Neutrophil (primary cell): ENCODE measurements at regions not wholly inside any gene's neighbourhood (a gene's known extent, or its start where the extent isn't known, plus 50 kb on each side); places are given as distances from the start of the nearest gene placed in this dataset.
A peak's percentile ranks its signal among the peaks of the same experiment; 100 is the strongest.

Source experiments
- H3K27ac ChIP-seq: fragments of 200-600 bp; sonication (generic); 2 replicates; pipeline ENCODE4 v1.5.1; 2016; ENCODE audit warnings: mild to moderate bottlenecking, moderate library complexity
- H3K27me3 ChIP-seq: fragments of 200-600 bp; sonication (generic); 2 replicates; pipeline ENCODE4 v1.6.0; 2016; ENCODE audit warnings: mild to moderate bottlenecking
- H3K36me3 ChIP-seq: fragments of 200-600 bp; sonication (generic); 2 replicates; pipeline ENCODE4 v1.5.1; 2017
- H3K4me1 ChIP-seq, 2 experiments: fragments of 200-600 bp in 1 of 2; sonication (generic) in 1 of 2; 1 replicate in 1 of 2; 2 replicates in 1 of 2; pipeline versions ENCODE4 v1.5.1 to v1.6.1; 2013 to 2016; ENCODE audit warnings: low read depth in 1 of 2, low read length in 1 of 2, mild to moderate bottlenecking in 1 of 2, moderate library complexity in 1 of 2; ENCODE audit not compliant: control insufficient read depth in 1 of 2, insufficient read depth in 1 of 2
- H3K4me3 ChIP-seq, 2 experiments: fragments of 200-600 bp in 1 of 2; sonication (generic) in 1 of 2; 1 replicate in 1 of 2; 2 replicates in 1 of 2; pipeline ENCODE4 v1.5.1; 2013 to 2016; ENCODE audit warnings: low read depth in 1 of 2, low read length in 1 of 2, mild to moderate bottlenecking in 1 of 2, moderate library complexity in 1 of 2
- H3K9me3 ChIP-seq: fragments of 200-600 bp; sonication (generic); 2 replicates; pipeline ENCODE4 v1.5.1; 2016
- TF ChIP-seq, protein P1 (sequence below): fragments of 200-600 bp; sonication (generic); IDR thresholded peaks from 2 replicates; pipeline ENCODE4 v1.5.1; 2016; ENCODE audit warnings: antibody characterized with exemption

GRCh38 chr14:65164068-65164824, 61.9 kb upstream of the MAX start:
- Histone ChIP-seq H3K27me3 (no peaks in the 10 kb centered on the region), H3K27ac (no peak overlapping the region), H3K36me3 (no peaks in the 10 kb centered on the region), H3K9me3 (no peaks in the 10 kb centered on the region), H3K4me3 (no peak overlapping the region), H3K4me1 (no peaks in the 10 kb centered on the region)
- TF ChIP-seq, protein P1, sequence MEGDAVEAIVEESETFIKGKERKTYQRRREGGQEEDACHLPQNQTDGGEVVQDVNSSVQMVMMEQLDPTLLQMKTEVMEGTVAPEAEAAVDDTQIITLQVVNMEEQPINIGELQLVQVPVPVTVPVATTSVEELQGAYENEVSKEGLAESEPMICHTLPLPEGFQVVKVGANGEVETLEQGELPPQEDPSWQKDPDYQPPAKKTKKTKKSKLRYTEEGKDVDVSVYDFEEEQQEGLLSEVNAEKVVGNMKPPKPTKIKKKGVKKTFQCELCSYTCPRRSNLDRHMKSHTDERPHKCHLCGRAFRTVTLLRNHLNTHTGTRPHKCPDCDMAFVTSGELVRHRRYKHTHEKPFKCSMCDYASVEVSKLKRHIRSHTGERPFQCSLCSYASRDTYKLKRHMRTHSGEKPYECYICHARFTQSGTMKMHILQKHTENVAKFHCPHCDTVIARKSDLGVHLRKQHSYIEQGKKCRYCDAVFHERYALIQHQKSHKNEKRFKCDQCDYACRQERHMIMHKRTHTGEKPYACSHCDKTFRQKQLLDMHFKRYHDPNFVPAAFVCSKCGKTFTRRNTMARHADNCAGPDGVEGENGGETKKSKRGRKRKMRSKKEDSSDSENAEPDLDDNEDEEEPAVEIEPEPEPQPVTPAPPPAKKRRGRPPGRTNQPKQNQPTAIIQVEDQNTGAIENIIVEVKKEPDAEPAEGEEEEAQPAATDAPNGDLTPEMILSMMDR: no peak

DNA sequence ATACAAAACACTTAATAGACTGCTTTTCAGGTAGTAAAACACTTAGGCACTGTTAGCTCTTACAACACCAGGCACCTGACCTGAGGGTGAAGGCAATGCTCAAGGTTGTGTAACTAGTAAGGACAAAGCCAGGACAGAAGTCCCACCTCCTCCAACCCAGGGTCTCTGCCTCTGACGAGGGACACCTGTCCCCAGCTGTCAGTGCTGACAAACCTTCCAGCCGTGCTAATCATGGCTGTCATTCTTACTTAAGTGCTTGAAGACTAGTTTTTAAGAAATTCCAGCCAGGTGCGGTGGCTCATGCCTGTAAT, 62.5 kb upstream of the MAX start:
- no peaks in the 10 kb centered on the region for H3K36me3 ChIP-seq
- TF ChIP-seq, protein P1: no peak
- H3K4me1 ChIP-seq: no peaks in the 10 kb centered on the region
- no peaks in the 10 kb centered on the region for H3K27me3 ChIP-seq
- no peak overlapping the region for H3K4me3 ChIP-seq
- H3K9me3 ChIP-seq: no peaks in the 10 kb centered on the region
- H3K27ac ChIP-seq: no peak overlapping the region

DNA sequence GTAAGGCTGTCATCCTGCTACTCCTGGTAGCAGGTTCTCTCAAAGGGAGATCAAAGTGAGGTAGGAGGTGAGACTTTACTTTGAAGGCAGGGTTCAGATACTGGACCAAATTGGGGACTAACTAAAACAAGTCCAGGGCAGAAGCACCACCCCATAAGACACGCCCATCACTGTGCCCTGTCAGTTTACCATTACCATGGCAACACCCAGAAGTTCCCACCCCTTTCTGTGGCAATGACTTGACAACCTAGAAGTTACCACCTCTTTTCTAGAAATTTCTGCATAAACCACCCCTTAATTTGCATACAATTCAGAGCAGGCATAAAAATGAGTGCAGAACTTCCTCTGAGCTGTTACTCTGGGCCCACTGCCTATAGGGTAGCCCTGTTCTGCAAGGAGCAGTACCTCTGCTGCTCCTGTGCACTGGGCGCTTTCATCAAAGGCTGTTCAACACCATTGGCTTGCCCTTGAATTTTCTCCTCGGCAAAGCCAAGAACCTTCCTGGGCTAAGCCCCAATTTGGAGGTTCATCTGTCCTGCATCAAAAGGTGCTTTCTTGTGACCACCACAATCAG, 64.8 kb upstream of the MAX start:
- Histone ChIP-seq H3K9me3 (no peaks in the 10 kb centered on the region), H3K27ac (no peak overlapping the region), H3K27me3 (peaks cover 14% of the 10 kb centered on the region), H3K4me3 (no peak overlapping the region), H3K4me1 (peaks cover 8 to 9% of the 10 kb centered on the region in 2 experiments), H3K36me3 (no peaks in the 10 kb centered on the region)
- TF ChIP-seq, protein P1: no peak

DNA sequence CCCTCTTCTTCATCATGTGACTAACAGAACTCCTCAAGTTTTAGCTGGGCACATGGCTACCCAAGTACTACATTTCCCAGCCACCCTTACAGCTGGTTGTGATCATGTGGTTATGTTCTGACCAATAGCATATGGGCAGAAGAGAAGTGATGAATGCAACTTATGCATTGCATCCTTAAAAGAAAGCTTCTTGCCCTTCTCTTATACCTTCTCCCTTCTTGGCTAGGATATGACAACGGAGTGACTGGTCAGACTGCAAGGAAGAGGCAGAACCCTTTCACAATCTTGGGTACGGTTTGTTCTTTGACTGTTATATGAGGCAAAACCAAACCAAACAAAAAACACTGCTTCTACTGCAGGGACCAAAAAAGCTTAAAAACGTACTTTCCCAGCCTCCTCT, 66.5 kb upstream of the MAX start:
- H3K36me3 ChIP-seq: no peaks in the 10 kb centered on the region
- TF ChIP-seq, protein P1: no peak
- H3K27me3 ChIP-seq: peaks cover 14% of the 10 kb centered on the region
- H3K4me1 ChIP-seq: peaks cover 8 to 9% of the 10 kb centered on the region in 2 experiments
- no peaks in the 10 kb centered on the region for H3K9me3 ChIP-seq
- no peak overlapping the region for H3K4me3 ChIP-seq
- H3K27ac ChIP-seq: peak overlapping the region; percentile 18

DNA sequence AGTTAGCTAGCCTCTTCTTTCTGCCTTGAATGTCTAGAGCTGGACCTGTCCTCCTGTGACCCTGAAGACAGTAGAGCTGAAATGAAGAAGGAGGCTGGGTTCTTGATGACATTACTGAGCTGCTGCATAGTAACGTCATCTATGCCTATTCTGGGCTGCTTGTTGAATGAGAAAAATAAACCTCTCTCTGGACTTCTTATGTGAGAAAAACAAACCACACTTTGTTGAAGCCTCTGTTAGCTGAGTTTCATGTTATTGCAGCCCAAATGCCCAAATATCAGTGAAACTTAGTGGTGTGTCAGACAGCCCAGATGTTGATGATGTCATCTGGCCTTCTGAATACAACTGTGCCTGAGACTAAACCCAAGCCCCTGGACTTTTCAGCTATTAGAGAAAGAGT, 67.0 kb upstream of the MAX start:
- H3K27me3 ChIP-seq: peaks cover 14% of the 10 kb centered on the region
- no peaks in the 10 kb centered on the region for H3K36me3 ChIP-seq
- H3K4me3 ChIP-seq: no peak overlapping the region
- no peaks in the 10 kb centered on the region for H3K9me3 ChIP-seq
- peaks cover 8 to 9% of the 10 kb centered on the region in 2 experiments for H3K4me1 ChIP-seq
- H3K27ac ChIP-seq: no peak overlapping the region
- TF ChIP-seq, protein P1: no peak
